ENCODE measurements at regions not wholly inside any gene's neighbourhood (a gene's known extent, or its start where the extent isn't known, plus 50 kb on each side); places are given as distances from the start of the nearest gene placed in this dataset.

- DNase-seq (ENCODE audit: low read depth) = no peak
- no peak overlapping the region for H3K4me3 ChIP-seq (ENCODE audit: low read depth, low read length)
- TF ChIP-seq, protein P1, sequence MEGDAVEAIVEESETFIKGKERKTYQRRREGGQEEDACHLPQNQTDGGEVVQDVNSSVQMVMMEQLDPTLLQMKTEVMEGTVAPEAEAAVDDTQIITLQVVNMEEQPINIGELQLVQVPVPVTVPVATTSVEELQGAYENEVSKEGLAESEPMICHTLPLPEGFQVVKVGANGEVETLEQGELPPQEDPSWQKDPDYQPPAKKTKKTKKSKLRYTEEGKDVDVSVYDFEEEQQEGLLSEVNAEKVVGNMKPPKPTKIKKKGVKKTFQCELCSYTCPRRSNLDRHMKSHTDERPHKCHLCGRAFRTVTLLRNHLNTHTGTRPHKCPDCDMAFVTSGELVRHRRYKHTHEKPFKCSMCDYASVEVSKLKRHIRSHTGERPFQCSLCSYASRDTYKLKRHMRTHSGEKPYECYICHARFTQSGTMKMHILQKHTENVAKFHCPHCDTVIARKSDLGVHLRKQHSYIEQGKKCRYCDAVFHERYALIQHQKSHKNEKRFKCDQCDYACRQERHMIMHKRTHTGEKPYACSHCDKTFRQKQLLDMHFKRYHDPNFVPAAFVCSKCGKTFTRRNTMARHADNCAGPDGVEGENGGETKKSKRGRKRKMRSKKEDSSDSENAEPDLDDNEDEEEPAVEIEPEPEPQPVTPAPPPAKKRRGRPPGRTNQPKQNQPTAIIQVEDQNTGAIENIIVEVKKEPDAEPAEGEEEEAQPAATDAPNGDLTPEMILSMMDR (IDR thresholded peaks at IDR 0.05; ENCODE audit: insufficient read depth, low read depth, low read length, missing control alignments) = no peak
Observed at GRCh38 chr10:128398999-128399398, 272.8 kb upstream of the MKI67 start.

DNA sequence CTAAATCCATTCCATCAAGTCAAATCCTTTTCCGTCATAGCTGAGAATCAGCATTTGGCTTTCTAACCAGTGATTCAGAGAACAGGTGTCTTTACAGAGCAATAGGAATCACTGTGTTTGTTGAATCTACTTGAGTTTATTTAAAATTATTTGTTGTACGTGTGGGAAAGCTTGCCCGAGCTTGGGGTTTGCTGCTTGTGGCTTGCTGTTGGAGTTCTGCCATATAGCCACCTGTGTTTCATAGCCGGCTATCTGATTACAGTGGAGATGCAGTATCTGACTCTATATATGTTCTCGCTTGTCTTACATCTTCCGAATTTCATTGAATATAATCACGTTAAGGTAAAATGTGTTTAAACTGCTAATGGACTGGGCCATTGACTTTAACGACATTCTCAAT is 274.3 kb upstream of the MKI67 start:
- no peak for DNase-seq (ENCODE audit: low read depth)
- TF ChIP-seq, protein P1 (IDR thresholded peaks at IDR 0.05; ENCODE audit: insufficient read depth, low read depth, low read length, missing control alignments) = no peak
- no peak overlapping the region for H3K4me3 ChIP-seq (ENCODE audit: low read depth, low read length)

DNA sequence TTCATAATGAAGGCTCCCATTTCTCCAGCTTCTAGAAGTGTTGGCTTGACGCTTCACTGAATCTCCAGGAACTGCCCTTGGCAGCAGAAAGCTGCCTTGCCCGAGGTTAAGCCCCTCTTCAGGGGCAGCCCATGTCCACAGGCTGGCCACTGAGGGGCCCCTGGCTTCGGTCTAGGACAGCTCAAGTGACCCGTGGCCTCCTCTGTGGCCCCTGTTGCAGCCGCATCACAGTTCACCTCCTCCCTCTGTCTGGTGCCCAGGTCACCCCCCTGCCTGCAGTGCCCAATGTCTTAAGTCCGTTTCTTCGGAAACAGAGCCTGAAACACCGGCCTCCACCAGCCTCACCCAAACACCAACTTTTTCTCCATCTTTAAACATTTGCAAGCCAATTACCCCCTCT is 279.2 kb upstream of the MKI67 start:
- DNase-seq (ENCODE audit: low read depth) = no peak
- H3K4me3 ChIP-seq (ENCODE audit: low read depth, low read length) = no peak overlapping the region
- TF ChIP-seq, protein P1 (IDR thresholded peaks at IDR 0.05; ENCODE audit: insufficient read depth, low read depth, low read length, missing control alignments) = no peak

DNA sequence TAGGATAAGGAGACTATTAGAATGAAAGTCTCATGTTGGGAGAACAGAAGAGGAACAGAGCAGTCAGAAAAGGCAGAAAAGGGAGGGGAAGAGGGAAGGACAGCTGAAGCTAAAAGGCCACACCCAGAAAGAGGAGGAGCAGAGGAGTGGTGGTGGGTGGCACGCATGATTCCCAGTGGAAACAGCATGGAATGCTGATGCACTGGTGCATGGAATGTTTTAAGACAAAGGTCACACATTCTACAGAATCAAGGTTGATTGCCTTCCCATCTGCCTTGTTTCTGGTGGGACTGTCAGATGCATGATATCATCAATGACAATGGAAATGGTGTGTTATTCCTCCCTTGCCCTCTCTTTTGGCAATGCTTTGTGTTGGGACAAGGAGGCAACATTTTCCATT is 285.4 kb upstream of the MKI67 start:
- TF ChIP-seq, protein P1 (IDR thresholded peaks at IDR 0.05; ENCODE audit: insufficient read depth, low read depth, low read length, missing control alignments) = no peak
- no peak for DNase-seq (ENCODE audit: low read depth)
- no peak overlapping the region for H3K4me3 ChIP-seq (ENCODE audit: low read depth, low read length)

- H3K4me3 ChIP-seq (ENCODE audit: low read depth, low read length) = no peak overlapping the region
- DNase-seq (ENCODE audit: low read depth) = no peak
- TF ChIP-seq, protein P1 (IDR thresholded peaks at IDR 0.05; ENCODE audit: insufficient read depth, low read depth, low read length, missing control alignments) = no peak
Observed at GRCh38 chr10:128414568-128414967, 288.3 kb upstream of the MKI67 start.

- no peak for DNase-seq (ENCODE audit: low read depth)
Observed at GRCh38 chr10:128416231-128416630, 290.0 kb upstream of the MKI67 start.

DNA sequence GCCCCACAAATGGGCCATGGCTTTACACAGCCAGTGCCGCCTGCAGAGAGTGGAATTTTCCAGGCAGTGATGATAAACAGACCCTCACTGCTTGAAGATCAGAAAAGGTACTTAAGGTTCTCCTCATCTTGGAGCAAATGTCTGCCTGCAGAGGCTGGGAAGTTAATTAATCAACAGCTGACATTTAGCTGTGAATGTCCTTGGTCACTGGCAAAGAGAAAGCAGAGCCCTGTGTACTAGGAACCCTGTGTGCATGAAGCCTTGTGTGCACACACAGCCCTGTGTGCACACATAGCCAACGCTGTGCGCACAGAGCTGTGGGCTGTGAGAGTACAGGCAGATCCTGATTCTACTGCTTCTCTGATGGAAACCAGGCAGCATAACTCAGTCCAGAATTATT is 291.6 kb upstream of the MKI67 start:
- no peak for DNase-seq (ENCODE audit: low read depth)
- no peak overlapping the region for H3K4me3 ChIP-seq (ENCODE audit: low read depth, low read length)
- TF ChIP-seq, protein P1 (IDR thresholded peaks at IDR 0.05; ENCODE audit: insufficient read depth, low read depth, low read length, missing control alignments) = no peak

More at GRCh38 chr10:128416231-128416630, 290.0 kb upstream of the MKI67 start:
- no peak overlapping the region for H3K4me3 ChIP-seq (ENCODE audit: low read depth, low read length)
- TF ChIP-seq, protein P1 (IDR thresholded peaks at IDR 0.05; ENCODE audit: insufficient read depth, low read depth, low read length, missing control alignments) = no peak

All from GM12865 (cell line).